Upper lobe of right lung (tissue), 1 donor: ENCODE measurements at regions not wholly inside any gene's neighbourhood (a gene's known extent, or its start where the extent isn't known, plus 50 kb on each side); places are given as distances from the start of the nearest gene placed in this dataset.
A peak's percentile ranks its signal among the peaks of the same experiment; 100 is the strongest.

Experiments used
- ATAC-seq: fragments of 200-7000 bp; cut with Tn5 transposase; one replicate; pipeline ENCODE4 v1.9.1; 2020; ENCODE audit warnings: mild to moderate bottlenecking, moderate library complexity
- DNase-seq: peaks from one replicate; pipeline ENCODE4 v3.0.0-alpha.2; 2020
- H3K27ac ChIP-seq: fragments of 200-600 bp; one replicate; pipeline ENCODE4 v1.8.0; 2022
- H3K27me3 ChIP-seq: fragments of 200-600 bp; one replicate; pipeline ENCODE4 v1.8.0; 2022; ENCODE audit warnings: mild to moderate bottlenecking
- H3K36me3 ChIP-seq: fragments of 200-600 bp; one replicate; pipeline ENCODE4 v1.8.0; 2022
- H3K4me1 ChIP-seq: fragments of 200-600 bp; one replicate; pipeline ENCODE4 v1.8.0; 2022
- H3K4me3 ChIP-seq: fragments of 200-600 bp; one replicate; pipeline ENCODE4 v1.8.0; 2022; ENCODE audit warnings: mild to moderate bottlenecking
- H3K9me3 ChIP-seq: fragments of 200-600 bp; one replicate; pipeline ENCODE4 v1.8.0; 2022
- CTCF ChIP-seq: fragments of 200-600 bp; IDR thresholded peaks from one replicate; pipeline ENCODE4 v1.8.0; 2022; ENCODE audit warnings: antibody characterized with exemption
- intact Hi-C: fragments of 100-400 bp; cut with DNase I; formaldehyde crosslinking; loops from one replicate; pipeline ENCODE4 v1.11.0; 2022
- donor health status: DM: no; HTN: yes; CAD: no; lungs with severe emphysema.

- no peak for DNase-seq
- H3K27ac ChIP-seq, result no peak overlapping the region
- H3K4me1 ChIP-seq, result no peaks in the 10 kb centered on the region
- no peaks in the 10 kb centered on the region for H3K27me3 ChIP-seq
- TF ChIP-seq CTCF, result no peak
- no peak overlapping the region for H3K4me3 ChIP-seq
- intact Hi-C loops, result no loop called here
- ATAC-seq, result no peak
- H3K36me3 ChIP-seq, result no peaks in the 10 kb centered on the region
- no peaks in the 10 kb centered on the region for H3K9me3 ChIP-seq
Observed at GRCh38 chr11:26264266-26264665, 67.7 kb upstream of the ANO3 start.

GRCh38 chr11:26268980-26269660, 62.8 kb upstream of the ANO3 start:
- H3K4me1 ChIP-seq, result no peaks in the 10 kb centered on the region
- no peak for ATAC-seq
- TF ChIP-seq CTCF, result no peak

GRCh38 chr11:26271666-26272065, 60.3 kb upstream of the ANO3 start:
- TF ChIP-seq CTCF, result no peak
- intact Hi-C loops, result no loop called here
- Histone ChIP-seq H3K9me3 (no peaks in the 10 kb centered on the region), H3K4me1 (no peaks in the 10 kb centered on the region), H3K36me3 (no peaks in the 10 kb centered on the region), H3K27me3 (no peaks in the 10 kb centered on the region), H3K27ac (no peak overlapping the region), H3K4me3 (no peak overlapping the region)
- no peak for ATAC-seq
- DNase-seq, result no peak

More at GRCh38 chr11:26268980-26269660, 62.8 kb upstream of the ANO3 start:
- no peaks in the 10 kb centered on the region for H3K9me3 ChIP-seq
- no peaks in the 10 kb centered on the region for H3K27me3 ChIP-seq
- no peak for DNase-seq
- no peak overlapping the region for H3K4me3 ChIP-seq
- no peaks in the 10 kb centered on the region for H3K36me3 ChIP-seq
- intact Hi-C loops, result no loop called here
- H3K27ac ChIP-seq, result no peak overlapping the region

GRCh38 chr11:26276798-26277424, 55.0 kb upstream of the ANO3 start:
- Histone ChIP-seq H3K27ac (no peak overlapping the region), H3K27me3 (peaks cover 4% of the 10 kb centered on the region), H3K4me1 (no peaks in the 10 kb centered on the region), H3K4me3 (no peak overlapping the region), H3K36me3 (no peaks in the 10 kb centered on the region), H3K9me3 (no peaks in the 10 kb centered on the region)
- TF ChIP-seq CTCF, result peak; percentile 97
- DNase-seq (no peak), ATAC-seq (peak; percentile 89)
- intact Hi-C loops, result no loop called here

GRCh38 chr11:26278354-26278753, 53.6 kb upstream of the ANO3 start:
- no peak overlapping the region for H3K27ac ChIP-seq
- TF ChIP-seq CTCF, result no peak
- ATAC-seq (no peak), DNase-seq (no peak)
- intact Hi-C loops, result no loop called here
- no peaks in the 10 kb centered on the region for H3K4me1 ChIP-seq
- H3K9me3 ChIP-seq, result no peaks in the 10 kb centered on the region
- H3K36me3 ChIP-seq, result no peaks in the 10 kb centered on the region
- H3K27me3 ChIP-seq, result peaks cover 4% of the 10 kb centered on the region
- no peak overlapping the region for H3K4me3 ChIP-seq
